Fibroblast of skin of scalp (primary cell): ENCODE measurements at regions not wholly inside any gene's neighbourhood (a gene's known extent, or its start where the extent isn't known, plus 50 kb on each side); places are given as distances from the start of the nearest gene placed in this dataset.
"Not testable (repeated sequence)": the region's sequence is repeated elsewhere in the genome, so short reads cannot be mapped to it uniquely, and the experiment has no call there.

ENCODE experiments used
- DNase-seq: peaks from one replicate; pipeline ENCODE4 v3.0.0-alpha.2; 2013

DNA sequence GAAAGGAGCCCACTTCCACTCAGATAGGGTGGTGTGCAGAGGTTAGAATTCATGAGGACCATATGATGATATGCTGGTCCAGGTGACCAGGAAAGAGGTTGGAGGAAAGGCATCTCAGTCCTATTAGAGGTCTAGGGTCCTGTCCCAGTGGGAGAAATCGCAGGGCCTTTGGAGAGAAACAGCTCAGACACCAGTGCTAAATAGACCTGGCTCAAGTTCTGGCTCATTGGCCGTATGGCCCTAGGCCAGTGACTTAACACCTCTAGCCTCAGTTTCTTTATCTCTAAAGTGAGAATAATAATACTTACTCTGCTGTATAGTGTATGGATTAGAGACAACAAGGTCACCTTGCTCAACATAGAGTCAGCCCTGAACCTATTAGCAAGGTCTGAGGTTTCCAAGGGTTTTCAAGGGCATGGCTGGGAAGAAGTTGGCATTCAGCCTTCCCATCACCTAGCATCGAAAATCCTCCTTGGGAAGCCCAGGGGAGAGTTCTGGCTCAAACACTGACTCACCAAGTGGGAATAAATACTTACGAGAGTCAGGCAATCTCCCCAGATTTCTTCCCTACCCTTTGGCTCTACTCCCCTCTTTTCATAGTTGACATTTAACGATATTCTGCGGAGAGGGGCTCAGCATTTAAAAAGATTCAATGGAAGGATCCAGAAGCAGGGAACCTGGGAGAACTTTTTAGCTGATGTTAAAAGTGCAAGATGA, 473.1 kb upstream of the PODXL start:
- no peak for DNase-seq

DNA sequence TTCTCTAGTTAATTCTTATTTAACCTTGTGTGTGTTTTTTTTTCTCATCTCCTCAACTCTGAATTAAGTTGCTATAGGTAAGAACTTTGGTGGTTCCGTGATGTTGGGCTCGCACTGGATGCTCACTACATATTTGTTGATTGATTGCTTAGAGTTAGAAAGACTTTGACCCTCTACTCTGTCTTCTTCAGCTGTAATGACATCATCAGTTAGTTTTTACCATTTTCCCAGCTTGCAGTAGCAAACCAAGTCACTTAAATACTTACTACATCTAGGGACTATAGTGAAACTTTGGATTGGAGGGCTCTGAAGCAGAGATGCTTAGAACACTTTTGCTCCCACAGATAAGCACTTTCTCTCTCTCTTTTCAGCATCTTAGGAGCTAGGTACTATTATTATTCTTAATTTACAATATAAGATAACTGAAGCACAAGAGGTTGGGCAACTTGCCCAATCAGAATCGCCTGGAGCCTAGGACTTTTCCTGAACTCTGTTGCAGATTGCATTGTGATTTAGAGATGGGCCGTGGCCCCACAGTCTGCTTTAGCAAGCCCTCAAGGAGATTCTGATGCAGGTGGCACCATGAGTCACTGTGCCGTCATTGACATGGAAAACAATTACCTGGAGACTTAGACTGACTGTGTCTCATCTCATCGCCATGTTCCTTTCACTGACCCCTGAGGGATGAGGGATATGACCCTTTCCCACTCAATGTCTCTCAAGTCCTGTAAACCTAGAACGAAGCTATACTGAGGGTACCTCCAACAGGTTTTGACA, 471.9 kb upstream of the PODXL start:
- DNase-seq: no peak

DNA sequence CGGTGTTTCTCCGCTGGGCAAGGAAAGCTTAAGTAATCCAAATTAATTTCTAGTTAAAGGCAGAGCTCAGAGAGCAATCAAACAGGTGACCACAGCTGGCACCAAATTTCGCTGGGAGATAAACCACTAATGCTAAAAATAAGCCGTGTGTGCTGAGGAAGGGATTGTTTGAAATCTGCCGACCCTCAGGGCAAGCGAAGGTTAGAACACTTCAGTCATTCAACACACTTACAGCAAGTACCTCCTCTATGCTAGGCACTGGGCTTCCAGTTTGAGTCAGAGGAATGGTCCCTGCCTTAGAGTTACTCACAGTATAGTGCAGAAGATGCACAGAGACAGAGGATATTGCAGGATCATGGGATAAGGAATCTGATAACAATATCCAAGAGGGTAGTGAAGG, 467.9 kb upstream of the PODXL start:
- DNase-seq: no peak

DNA sequence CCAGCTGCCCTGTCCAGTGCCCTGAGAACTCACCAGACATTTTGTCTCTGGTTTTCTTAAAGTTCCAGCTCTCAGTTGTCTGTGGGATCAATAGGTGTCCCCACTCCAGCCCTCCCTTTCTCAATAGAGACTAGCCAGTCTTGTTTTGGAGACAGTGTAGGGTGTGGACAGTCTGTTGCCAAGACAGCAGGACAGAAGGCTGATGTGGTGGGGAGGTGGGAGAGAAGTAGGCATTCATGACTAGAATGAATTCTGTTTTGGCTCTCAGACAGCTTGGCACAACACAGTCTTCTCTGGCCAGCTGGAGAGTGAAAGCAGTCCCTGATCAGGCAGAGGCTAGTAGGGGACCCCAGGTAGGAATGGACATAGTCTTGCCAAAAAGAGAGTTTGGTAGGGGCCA, 467.0 kb upstream of the PODXL start:
- DNase-seq: no peak

DNA sequence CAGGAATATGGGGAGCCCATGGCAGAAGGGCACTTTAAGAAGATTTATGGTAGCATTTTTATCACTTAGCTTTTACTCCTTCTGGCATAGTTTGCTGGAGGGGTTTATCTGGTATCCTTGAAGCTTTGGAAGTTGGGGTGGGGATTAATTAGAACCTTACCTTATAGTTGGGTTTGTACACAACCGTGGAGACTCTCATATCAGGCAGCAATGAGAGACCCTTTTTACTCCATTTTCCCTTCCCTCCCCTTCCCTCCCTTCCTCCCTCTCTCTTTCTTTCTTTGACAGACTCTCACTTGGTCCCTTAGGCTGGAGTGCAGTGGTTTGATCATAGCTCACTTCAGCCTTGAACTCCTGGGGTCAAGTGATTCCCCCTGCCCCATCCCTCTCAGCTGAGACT, 465.8 kb upstream of the PODXL start:
- no peak for DNase-seq

DNA sequence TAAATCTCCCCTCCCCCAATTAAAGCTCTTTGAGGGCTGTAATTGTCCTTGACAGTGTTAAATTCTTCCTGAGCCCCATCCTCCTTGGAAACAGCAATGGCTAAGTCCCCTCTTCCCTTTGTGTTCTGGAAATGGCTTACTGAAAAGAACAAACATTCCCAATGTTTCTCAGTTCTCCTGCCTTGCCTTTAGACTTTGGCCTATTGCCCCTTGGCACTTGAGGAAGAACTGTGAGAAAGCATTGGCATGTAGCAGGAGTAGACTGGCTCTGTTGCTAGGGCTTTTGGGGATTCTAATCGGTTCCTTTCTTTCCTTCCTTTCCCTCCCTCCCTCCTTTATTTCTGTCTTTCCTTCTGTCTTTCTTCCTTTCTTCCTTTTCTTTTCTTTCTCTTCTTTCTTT, 463.3 kb upstream of the PODXL start:
- DNase-seq: no peak

DNA sequence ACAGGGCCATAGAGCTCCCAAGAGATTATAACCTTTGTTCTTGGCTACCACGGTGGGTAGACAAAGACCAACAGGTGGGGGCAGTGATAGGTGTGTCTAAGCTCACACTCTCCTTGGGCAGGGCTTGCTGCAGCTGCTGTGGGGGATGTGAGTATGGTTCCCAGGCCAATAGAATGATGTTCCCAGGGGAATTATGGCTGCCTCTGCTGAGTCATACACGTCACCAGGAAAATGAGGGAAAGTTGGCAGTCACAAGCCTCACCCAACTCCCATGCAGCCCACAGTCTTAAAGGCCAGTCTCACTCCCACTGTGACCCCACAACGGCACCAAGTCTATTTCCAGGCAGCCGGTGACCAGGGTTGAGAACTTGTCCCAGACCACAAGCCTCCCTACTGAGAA, 453.4 kb upstream of the PODXL start:
- peak; percentile 83 for DNase-seq

DNA sequence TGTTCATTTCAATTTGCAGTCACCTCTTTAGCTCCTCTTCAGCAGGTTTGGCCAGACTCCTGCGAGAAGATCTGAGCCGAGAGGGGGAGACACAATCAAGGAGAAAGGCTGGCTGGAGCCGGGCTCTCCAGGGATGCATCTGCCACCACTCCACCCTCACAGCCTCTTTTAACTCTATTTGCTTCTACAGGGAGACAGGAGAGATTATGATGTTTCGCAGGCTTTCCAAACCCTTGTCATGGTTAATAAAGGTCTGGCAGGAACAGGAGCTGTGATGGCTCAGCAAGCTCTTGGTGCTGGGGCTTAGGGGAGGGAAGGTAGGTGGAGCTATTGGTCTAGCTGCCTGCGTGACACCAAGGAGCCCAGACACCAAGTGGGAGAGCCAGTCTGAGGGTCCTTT, 448.1 kb upstream of the PODXL start:
- DNase-seq: peak; percentile 64

DNA sequence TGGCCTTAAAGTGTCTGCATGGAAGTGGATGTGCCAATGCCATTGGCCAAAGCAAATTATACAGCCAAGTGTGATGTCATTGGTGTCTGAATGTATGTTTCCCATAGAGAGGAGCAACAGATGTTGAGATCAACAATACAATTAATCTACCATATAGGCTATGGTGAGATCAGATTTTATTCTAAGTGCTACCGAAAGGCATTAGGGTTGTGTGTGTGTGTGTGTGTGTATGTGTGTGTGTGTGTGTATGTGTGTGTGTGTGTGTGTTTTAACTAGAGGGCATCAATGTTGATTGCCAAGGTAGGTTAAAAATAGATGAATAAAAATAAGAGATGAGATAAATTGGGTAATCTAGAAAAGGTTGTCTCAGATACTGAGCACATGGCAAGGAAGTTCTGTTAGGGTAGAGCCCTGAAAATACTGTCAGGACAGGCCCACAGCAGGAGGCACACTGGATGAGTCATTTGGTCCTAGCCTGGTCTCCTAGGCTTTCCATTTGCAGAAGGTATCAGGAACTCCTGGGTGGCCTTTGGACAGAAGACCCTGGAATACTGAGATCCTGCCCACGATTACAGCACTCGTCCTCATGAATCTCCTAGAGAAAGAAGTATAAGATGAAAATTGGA, 446.0 kb upstream of the PODXL start:
- DNase-seq: peak; percentile 25

DNA sequence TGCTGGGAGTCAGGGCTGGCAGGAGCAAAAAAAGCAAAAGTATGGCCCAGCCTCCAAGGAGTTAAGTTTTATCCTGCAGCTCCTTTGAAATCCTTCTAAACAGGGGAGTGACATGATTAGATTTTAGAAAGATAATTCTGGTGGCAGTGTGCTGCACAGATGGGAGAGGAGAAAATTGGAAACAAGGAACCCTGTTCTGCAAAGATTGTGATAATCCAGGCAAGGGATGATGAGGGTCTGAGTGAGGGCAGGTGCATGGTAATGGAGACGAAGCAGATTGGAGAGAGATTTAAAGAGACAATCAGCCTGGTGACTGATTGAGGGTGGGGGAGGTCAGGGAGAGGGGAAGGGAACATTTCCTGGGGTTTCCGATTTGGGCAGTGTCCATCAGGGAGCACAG, 444.7 kb upstream of the PODXL start:
- DNase-seq: no peak

DNA sequence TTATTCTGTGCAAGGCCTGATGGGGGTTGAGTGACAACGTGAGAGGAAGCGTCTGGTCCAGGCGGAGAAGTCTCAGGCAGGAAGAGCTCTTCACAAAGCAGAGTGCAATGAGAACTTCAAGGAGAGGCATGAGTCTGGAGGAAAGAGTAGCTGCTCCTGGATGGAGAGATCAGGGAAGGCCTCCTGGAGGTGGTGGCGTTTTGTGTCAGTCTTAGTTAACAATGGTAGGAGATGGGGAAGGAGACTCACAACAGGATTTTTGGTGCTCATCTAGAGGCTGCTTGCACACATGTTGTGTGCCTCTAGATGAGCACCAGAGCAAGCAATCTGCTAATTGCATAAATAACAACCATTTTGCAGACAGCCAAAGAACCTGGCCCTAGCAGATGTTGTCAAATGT, 442.8 kb upstream of the PODXL start:
- DNase-seq: no peak

DNA sequence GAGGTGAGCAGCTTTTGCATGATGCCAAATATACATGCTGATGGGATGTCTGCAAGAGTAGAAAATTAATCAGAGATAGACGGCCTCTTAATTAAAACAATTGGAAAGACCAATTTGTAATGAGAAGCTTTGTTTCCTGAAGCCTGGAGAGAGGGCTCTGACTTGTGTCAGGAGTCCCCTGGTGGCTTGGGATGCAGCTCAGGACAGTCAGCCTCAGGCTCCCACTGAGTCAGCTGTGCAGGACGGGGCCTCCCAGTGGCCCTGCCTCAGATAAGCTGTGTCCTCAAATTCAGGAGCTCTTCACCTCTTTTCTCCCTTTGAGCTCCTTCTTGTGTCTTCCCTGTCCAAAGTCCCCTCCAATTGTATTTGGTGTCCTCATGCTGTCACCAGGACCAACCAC, 438.9 kb upstream of the PODXL start:
- no peak for DNase-seq

DNA sequence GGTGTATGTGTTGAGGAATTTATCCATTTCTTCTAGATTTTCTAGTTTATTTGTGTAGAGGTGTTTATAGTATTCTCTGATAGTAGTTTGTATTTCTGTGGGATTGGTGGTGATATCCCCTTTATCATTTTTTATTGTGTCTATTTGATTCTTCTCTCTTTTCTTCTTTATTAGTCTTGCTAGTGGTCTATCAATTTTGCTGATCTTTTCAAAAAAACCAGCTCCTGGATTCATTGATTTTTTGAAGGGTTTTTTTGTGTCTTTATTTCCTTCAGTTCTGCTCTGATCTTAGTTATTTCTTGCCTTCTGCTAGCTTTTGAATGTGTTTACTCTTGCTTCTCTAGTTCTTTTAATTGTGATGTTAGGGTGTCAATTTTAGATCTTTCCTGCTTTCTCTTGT, 424.6 kb upstream of the PODXL start:
- not testable (repeated sequence) for DNase-seq

DNA sequence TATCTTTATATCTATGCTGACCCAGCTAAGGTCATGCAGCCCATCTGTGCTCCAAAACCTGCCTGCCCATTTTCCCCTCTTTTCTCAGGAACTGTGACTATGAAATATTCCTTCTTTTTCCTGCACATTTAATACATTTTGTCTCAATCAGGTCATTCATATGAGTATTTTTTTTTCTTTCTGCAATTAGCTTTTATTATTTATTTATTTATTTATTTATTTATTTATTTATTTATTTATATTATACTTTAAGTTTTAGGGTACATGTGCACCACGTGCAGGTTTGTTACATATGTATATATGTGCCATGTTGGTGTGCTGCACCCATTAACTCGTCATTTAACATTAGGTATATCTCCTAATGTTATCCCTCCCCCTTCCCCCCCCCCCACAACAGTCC, 421.7 kb upstream of the PODXL start:
- DNase-seq: not testable (repeated sequence)

DNA sequence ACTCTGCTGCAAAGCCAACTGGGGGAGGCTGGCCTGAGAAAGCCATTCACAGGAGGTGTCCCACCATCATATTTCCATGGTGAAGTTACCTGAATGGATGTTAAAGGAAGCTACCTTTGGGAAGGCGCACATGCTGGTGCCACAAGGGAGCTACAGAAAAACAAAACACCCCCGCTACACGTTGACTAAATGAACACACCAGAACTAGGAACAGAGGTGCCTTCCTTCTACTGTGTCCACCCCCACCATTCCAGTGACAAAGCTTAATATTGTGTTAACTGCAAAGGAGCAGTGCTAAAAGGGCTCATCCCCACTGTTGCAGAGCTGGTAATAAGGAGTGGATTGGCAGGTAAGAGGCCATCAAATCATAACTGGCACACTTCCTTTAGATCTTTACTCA, 420.0 kb upstream of the PODXL start:
- no peak for DNase-seq

DNA sequence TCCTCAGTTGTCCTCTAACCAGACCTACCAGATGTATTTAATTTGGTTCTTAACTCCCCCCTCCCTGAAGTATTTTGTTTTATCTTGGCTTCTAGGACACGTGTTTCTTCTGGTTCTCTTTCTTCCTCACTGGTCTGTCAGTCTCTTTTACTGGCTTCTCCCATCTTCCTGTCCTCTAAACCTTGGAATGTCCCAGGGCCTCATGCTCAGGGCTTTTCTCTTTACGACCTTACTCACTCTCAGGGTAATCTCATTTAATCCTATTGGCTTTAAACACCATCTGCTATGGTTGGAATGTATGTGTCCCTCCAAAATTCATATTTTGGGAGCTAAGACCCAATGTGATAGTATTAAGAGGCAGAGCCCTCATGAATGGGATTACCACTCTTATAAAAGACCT, 418.2 kb upstream of the PODXL start:
- DNase-seq: no peak

DNA sequence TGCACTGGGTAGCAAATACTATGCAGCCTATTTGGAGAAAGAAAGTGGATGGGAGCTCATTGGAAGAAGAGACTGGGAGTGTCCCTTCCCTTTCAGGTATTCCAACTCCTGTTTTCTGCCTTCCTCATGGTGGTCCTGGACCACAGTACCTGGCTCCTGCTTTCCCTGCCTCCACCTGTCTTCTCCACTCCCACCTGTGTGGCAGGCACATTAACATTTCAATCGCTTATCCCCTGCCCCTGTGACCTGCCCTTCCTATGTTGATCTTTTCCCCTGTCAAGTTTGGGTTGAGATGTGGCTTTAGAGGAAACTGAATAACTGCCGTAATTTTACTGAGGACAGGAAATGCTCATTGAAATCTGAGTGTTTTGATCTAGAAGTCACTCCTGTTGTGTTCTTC, 415.8 kb upstream of the PODXL start:
- no peak for DNase-seq

DNA sequence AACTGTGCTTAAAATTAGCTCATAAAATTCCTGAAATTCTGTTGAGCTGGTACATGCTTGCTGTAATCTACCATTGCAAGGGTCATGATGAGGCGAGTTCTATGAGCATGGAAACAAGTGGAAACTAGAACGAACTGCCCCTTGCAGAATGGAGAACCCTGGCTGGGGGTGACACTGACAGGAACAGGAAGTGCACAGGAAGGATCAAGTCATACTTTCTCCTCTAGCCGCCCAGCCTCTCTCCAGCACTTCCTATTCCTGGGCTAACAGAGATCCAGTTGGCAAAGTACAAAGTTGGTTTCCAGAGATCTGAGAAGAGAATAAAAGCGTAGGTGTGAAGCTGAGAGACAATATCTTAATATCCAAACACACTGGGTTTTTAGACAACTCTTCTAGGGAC, 414.2 kb upstream of the PODXL start:
- no peak for DNase-seq

DNA sequence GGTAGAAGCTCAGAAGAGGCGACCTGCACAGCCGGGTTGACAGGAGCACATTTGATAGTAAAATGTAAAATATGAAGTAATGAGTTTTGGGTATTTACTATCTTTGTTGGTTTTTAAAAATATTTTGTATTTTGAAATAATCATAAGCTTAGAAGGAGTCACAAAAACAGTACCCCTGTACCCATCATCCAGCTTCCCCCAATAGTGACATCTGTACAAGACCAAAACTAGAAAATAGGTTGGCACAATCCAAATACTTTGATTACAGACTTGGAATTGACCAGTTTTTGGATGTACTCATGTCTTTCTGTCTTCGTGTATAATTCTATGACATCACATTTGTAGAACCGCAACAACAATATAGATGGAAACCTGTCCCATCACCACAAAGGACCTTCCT, 413.1 kb upstream of the PODXL start:
- DNase-seq: no peak

DNA sequence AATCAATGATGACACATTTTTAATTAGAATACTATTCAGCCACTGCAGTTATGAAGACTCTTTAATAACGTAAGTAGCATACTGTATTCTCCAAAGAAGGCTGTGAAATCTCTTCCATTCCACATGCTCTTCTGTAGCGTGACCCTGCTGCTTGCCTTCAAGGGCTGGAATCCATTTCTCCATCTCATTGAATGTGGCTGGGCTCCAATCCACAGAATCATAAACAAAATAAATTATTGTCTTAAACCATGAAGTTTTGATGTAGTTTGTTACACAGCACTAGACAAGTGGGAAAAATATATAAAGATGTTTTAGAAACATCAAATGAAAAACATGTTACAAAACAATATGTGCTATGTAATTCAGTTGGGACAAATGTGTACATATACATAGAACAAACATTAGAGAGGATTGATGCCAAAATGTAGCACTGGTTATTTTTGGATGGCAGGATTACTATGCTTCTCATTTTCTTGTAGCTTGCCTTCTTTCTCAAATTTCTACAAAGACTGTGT, 410.8 kb upstream of the PODXL start:
- DNase-seq: no peak

DNA sequence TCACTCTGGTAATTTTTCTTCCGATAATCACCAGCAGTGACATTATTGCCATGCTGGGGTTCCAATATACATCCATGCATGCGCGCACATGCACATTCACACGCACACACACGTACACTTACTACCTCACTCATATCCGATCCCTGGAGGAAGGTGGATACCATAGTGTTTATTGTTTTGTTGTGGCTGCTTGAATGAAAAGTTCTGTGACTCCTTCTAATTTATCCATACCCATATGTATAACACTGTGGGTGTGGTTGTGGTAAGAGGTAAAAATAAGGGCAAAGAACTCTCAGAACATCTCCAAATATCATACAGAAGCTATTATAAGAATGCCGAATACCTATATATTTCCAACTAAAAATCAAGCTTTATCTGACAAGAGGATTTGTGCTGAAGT, 407.8 kb upstream of the PODXL start:
- no peak for DNase-seq

DNA sequence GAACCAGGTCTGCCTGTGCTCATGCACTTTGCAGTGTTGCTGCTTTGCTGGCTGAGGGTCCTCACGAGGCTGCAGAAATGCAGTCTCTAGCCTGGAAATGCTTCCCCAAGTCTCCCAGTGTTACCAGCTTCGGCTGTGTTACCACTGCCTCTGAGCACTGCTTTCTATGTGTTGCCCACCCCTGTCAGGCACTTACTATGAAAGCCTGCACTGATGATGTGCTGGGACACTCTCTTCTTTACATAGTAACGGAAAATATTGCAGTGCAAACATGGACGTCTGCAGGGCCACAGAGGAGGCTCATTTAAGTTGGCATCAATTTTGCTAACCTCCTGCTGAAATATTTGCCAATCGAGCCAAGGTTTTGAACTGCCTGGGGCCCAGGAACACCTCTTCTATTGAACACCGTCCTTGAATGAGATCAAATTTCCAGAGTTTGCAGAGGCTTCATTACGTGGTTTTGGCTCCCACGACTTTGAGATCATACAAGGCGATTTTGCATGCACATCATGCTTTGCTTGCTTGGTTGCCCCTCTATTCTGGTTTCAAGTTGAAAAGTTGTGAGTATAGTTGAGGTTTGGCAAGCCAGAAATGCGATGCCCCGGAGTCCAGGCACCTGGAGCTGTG, 404.7 kb upstream of the PODXL start:
- DNase-seq: no peak

DNA sequence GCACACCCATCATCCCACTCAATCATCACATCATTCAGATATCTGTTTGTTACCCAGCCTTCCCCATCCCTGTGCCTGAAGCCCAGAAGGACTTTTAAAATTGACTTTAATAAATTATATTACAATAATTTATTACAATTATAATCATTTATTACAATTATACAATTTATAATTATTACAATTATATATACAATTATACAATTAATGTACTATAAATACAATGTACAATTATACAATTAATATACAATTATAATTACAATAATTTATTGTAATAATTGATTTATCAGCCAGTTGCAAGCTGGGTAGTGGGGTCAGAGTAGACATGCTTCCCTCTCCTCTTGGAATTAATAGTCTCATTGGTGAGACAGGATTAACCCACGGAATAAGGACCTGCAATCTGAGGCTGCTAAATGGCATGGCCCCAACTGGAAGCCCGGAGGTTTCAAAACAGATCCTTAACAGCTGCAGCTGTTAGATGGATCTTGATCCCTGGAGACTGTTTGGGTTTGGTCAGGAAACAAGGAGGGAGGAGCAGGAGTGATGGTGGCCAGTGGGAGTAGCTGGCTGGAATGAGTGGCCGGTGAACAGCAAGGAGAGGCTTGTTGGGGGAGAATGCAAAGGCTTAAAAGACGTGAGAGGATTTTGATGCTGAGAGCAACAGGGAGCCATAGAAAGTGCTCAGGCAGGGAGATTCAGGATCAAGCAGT, 402.8 kb upstream of the PODXL start:
- no peak for DNase-seq
